H1 (cell line): ENCODE measurements at regions not wholly inside any gene's neighbourhood (a gene's known extent, or its start where the extent isn't known, plus 50 kb on each side); places are given as distances from the start of the nearest gene placed in this dataset.

Experiments used
- CTCF ChIA-PET: fragments of 300-600 bp; sonication (Branson Sonifier 250); formaldehyde crosslinking; loops from one replicate; lab custom pipeline; 2021; ENCODE audit not compliant: partially characterized antibody; lab: Charles Lee
- POLR2A ChIA-PET: fragments of 300-600 bp; sonication (Branson Sonifier 250); formaldehyde crosslinking; loops from one replicate; lab custom pipeline; 2021; ENCODE audit warnings: inconsistent platforms; ENCODE audit not compliant: partially characterized antibody; lab: Charles Lee
- DNase-seq, 2 experiments: peaks; one replicate each; pipeline versions ENCODE4 v3.0.0 to v3.0.0-alpha.2; 2010 to 2022; ENCODE audit warnings: low spot score in 2 of 2, low read depth in 1 of 2, mixed read lengths in 1 of 2
- FAIRE-seq: peaks from 2 replicates; lab custom pipeline; 2011; peaks lifted over from hg19 to GRCh38; lab: Jason Lieb, UNC
- H2AFZ ChIP-seq: 2 replicates; pipeline ENCODE4 v1.8.1; 2012; ENCODE audit warnings: low read length, inconsistent platforms
- H2AK5ac ChIP-seq: 2 replicates; pipeline ENCODE4 v1.6.1; 2013; ENCODE audit warnings: low read depth, low read length
- H2BK120ac ChIP-seq: replicated peaks from 2 replicates; pipeline ENCODE3; 2013; ENCODE audit warnings: low read depth, low read length, inconsistent platforms
- H2BK12ac ChIP-seq: 2 replicates; pipeline ENCODE4 v1.6.1; 2013; ENCODE audit warnings: low read depth, low read length
- H2BK15ac ChIP-seq: 2 replicates; pipeline ENCODE4 v1.6.1; 2013; ENCODE audit warnings: low read length
- H2BK20ac ChIP-seq: 2 replicates; pipeline ENCODE4 v1.6.1; 2013; ENCODE audit warnings: low read length
- H2BK5ac ChIP-seq: 2 replicates; pipeline ENCODE4 v1.6.1; 2013; ENCODE audit warnings: low read depth, low read length
- H3K14ac ChIP-seq: 2 replicates; pipeline ENCODE4 v1.6.1; 2013; ENCODE audit warnings: inconsistent platforms; ENCODE audit not compliant: insufficient read length
- H3K18ac ChIP-seq: 2 replicates; pipeline ENCODE4 v1.6.1; 2013; ENCODE audit warnings: low read length; ENCODE audit errors: extremely low read depth
- H3K23ac ChIP-seq: 2 replicates; pipeline ENCODE4 v1.6.1; 2013; ENCODE audit warnings: inconsistent platforms; ENCODE audit not compliant: insufficient read length
- H3K23me2 ChIP-seq: 2 replicates; pipeline ENCODE4 v1.6.1; 2013; ENCODE audit warnings: low read depth, low read length
- H3K27ac ChIP-seq: 2 replicates; pipeline ENCODE4 v1.6.1; 2011; ENCODE audit warnings: low read depth, low read length, inconsistent platforms
- H3K27me3 ChIP-seq, 4 experiments: replicated peaks in 1 of 4; 1 replicate in 1 of 4; 2 replicates in 3 of 4; pipeline versions ENCODE4 v1.6.1 to v1.8.1; 2011 to 2013; ENCODE audit warnings: low read length in 3 of 4, mild to moderate bottlenecking in 3 of 4, inconsistent platforms in 2 of 4, mixed read lengths in 2 of 4, moderate library complexity in 1 of 4; ENCODE audit not compliant: control insufficient read depth in 3 of 4, insufficient read depth in 3 of 4; ENCODE audit errors: extremely low read depth in 1 of 4
- H3K36me3 ChIP-seq, 4 experiments: 2 replicates each; pipeline versions ENCODE4 v1.6.1 to v1.8.1; 2011 to 2013; ENCODE audit warnings: mild to moderate bottlenecking in 4 of 4, low read length in 3 of 4, moderate library complexity in 2 of 4, control low read depth in 1 of 4, inconsistent platforms in 1 of 4; ENCODE audit not compliant: insufficient read depth in 4 of 4, control insufficient read depth in 2 of 4
- H3K4ac ChIP-seq: replicated peaks from 2 replicates; pipeline ENCODE3; 2013; ENCODE audit warnings: low read length, low read depth, mixed read lengths, inconsistent platforms; ENCODE audit not compliant: insufficient read length
- H3K4me1 ChIP-seq, 4 experiments: replicated peaks in 1 of 4; 1 replicate in 1 of 4; 2 replicates in 3 of 4; pipeline versions ENCODE4 v1.6.1 to v1.8.1; 2011 to 2013; ENCODE audit warnings: low read length in 3 of 4, inconsistent platforms in 2 of 4, mixed read lengths in 1 of 4; ENCODE audit not compliant: insufficient read depth in 4 of 4, control insufficient read depth in 3 of 4
- H3K4me2 ChIP-seq, 2 experiments: 2 replicates each; pipeline versions ENCODE4 v1.6.1 to v1.8.1; 2011 to 2013; ENCODE audit warnings: low read depth in 2 of 2, low read length in 2 of 2, control low read depth in 1 of 2, inconsistent platforms in 1 of 2, mild to moderate bottlenecking in 1 of 2; ENCODE audit not compliant: insufficient read depth in 1 of 2
- H3K4me3 ChIP-seq, 4 experiments: fragments of 200-600, 300-600 bp in 1 of 4; sonication (generic), shearing (Covaris generic), sonication (Bioruptor Twin) in 1 of 4; 2 replicates each; pipeline versions ENCODE4 v1.5.1 to v1.8.1; 2011 to 2016; ENCODE audit warnings: low read length in 4 of 4, low read depth in 3 of 4, control low read depth in 2 of 4, inconsistent platforms in 2 of 4, mild to moderate bottlenecking in 2 of 4, mixed read lengths in 1 of 4, moderate library complexity in 1 of 4; ENCODE audit not compliant: insufficient read depth in 2 of 4; ENCODE audit errors: extremely low read depth in 1 of 4
- H3K56ac ChIP-seq: replicated peaks from 2 replicates; pipeline ENCODE3; 2013; ENCODE audit warnings: low read depth, mild to moderate bottlenecking, mixed read lengths, low read length, inconsistent platforms; ENCODE audit not compliant: insufficient read length
- H3K79me1 ChIP-seq: 2 replicates; pipeline ENCODE4 v1.6.1; 2013; ENCODE audit warnings: low read depth, low read length, control low read depth
- H3K79me2 ChIP-seq, 2 experiments: 2 replicates each; pipeline versions ENCODE4 v1.6.1 to v1.8.1; 2012 to 2013; ENCODE audit warnings: low read length in 2 of 2, mild to moderate bottlenecking in 2 of 2, inconsistent platforms in 1 of 2; ENCODE audit not compliant: insufficient read depth in 2 of 2, control insufficient read depth in 1 of 2
- H3K9ac ChIP-seq, 4 experiments: replicated peaks in 1 of 4; 1 replicate in 1 of 4; 2 replicates in 3 of 4; pipeline versions ENCODE4 v1.6.1 to v1.8.1; 2011 to 2013; ENCODE audit warnings: low read depth in 3 of 4, low read length in 3 of 4, control low read depth in 2 of 4, mild to moderate bottlenecking in 2 of 4, moderate library complexity in 2 of 4, inconsistent platforms in 1 of 4; ENCODE audit errors: extremely low read depth in 1 of 4
- H3K9me3 ChIP-seq, 2 experiments: 2 replicates each; pipeline versions ENCODE4 v1.6.1 to v1.8.1; 2012 to 2013; ENCODE audit warnings: mild to moderate bottlenecking in 2 of 2, moderate library complexity in 2 of 2, control low read depth in 1 of 2, inconsistent platforms in 1 of 2, low read depth in 1 of 2, low read length in 1 of 2, mixed read lengths in 1 of 2; ENCODE audit not compliant: insufficient read depth in 2 of 2
- H4K20me1 ChIP-seq, 2 experiments: replicated peaks in 1 of 2; 2 replicates each; pipeline versions ENCODE3 to v1.8.1; 2011 to 2013; ENCODE audit warnings: inconsistent platforms in 2 of 2, low read length in 2 of 2, mild to moderate bottlenecking in 1 of 2; ENCODE audit not compliant: insufficient read depth in 2 of 2, control insufficient read depth in 1 of 2
- H4K5ac ChIP-seq: 2 replicates; pipeline ENCODE4 v1.6.1; 2013; ENCODE audit warnings: low read length, low read depth, mixed read lengths, inconsistent platforms; ENCODE audit not compliant: insufficient read length
- H4K8ac ChIP-seq: 2 replicates; pipeline ENCODE4 v1.8.0; 2013; ENCODE audit warnings: mild to moderate bottlenecking, moderate library complexity, low read length, inconsistent platforms; ENCODE audit not compliant: insufficient read depth; ENCODE audit errors: extremely low read depth
- H4K91ac ChIP-seq: replicated peaks from 2 replicates; pipeline ENCODE3; 2013; ENCODE audit warnings: low read length, mixed read lengths, inconsistent platforms; ENCODE audit not compliant: insufficient read length
- NANOG ChIP-seq: IDR thresholded peaks from 2 replicates; pipeline ENCODE4 v1.6.1; 2011; ENCODE audit warnings: low read length, low read depth, mild to moderate bottlenecking, inconsistent platforms; ENCODE audit not compliant: insufficient read depth, poor library complexity, severe bottlenecking
- POLR2AphosphoS5 ChIP-seq: IDR thresholded peaks from 2 replicates; pipeline ENCODE4 v1.6.1; 2011; ENCODE audit warnings: low read depth, low read length
- SP1 ChIP-seq: IDR thresholded peaks from 2 replicates; pipeline ENCODE4 v1.6.1; 2011; ENCODE audit warnings: low read depth, low read length
- SP4 ChIP-seq: IDR thresholded peaks from 2 replicates; pipeline ENCODE4 v1.6.1; 2012; ENCODE audit warnings: low read length, inconsistent platforms
- TBP ChIP-seq: IDR thresholded peaks from 2 replicates; pipeline ENCODE4 v1.6.1; 2011; ENCODE audit warnings: low read depth, low read length, improper control_type of control experiment

DNA sequence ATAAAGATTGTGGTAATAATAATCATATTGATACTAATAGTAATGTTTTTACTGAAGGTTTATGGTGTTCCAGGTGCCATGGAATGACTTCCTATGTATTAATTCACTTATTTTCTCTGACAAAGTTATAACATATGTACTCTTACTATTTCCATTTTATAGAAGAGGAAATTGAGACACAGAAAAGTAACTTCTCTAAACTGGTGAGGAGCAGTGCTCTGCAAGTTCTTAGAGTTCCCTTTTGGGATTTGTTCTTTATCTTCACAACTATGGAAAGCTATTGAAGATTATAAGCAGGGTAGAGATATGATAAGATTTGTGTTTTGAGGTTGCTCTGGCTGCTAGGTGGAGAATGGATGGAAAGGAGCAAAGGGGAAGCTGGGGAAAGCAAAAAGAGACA, 83.9 kb upstream of the OLFM4 start:
- H3K23ac ChIP-seq, result no peak overlapping the region
- no peak overlapping the region for H2AFZ ChIP-seq
- no peak overlapping the region for H2AK5ac ChIP-seq
- H3K9me3 ChIP-seq, result no peaks in the 10 kb centered on the region
- no peak overlapping the region for H3K4me2 ChIP-seq
- H2BK20ac ChIP-seq, result no peak overlapping the region
- H3K56ac ChIP-seq, result no peak overlapping the region
- no peak overlapping the region for H3K9ac ChIP-seq
- no peak overlapping the region for H3K4me3 ChIP-seq
- no peak for DNase-seq
- no peak overlapping the region for H3K4ac ChIP-seq
- H4K91ac ChIP-seq, result no peak overlapping the region
- H3K27ac ChIP-seq, result no peak overlapping the region
- H4K8ac ChIP-seq, result no peak overlapping the region
- no peaks in the 10 kb centered on the region for H4K20me1 ChIP-seq
- H2BK15ac ChIP-seq, result no peak overlapping the region
- CTCF ChIA-PET, result interaction anchor here (2.2 kb wide), 1 partner anchor 23 kb away, joined by 5 read pairs; no protein-coding TSS in a partner anchor
- TF ChIP-seq NANOG (no peak), SP1 (no peak), POLR2AphosphoS5 (no peak), SP4 (no peak), TBP (no peak)
- TF ChIP-seq, all 59 proteins: peak for 0
- H3K27me3 ChIP-seq, result no peaks in the 10 kb centered on the region
- POLR2A ChIA-PET, result no interaction called here
- H2BK5ac ChIP-seq, result no peak overlapping the region
- H2BK120ac ChIP-seq, result no peak overlapping the region
- H3K79me1 ChIP-seq, result no peaks in the 10 kb centered on the region
- H3K36me3 ChIP-seq, result no peaks in the 10 kb centered on the region
- peaks cover 3 to 9% (median 6%) of the 10 kb centered on the region in 4 experiments for H3K4me1 ChIP-seq
- H2BK12ac ChIP-seq, result no peak overlapping the region
- no peak overlapping the region for H3K18ac ChIP-seq
- no peak overlapping the region for H4K5ac ChIP-seq
- no peaks in the 10 kb centered on the region for H3K79me2 ChIP-seq
- no peaks in the 10 kb centered on the region for H3K23me2 ChIP-seq
- FAIRE-seq, result no peak
- no peak overlapping the region for H3K14ac ChIP-seq
